ENCODE measurements at regions not wholly inside any gene's neighbourhood (a gene's known extent, or its start where the extent isn't known, plus 50 kb on each side); places are given as distances from the start of the nearest gene placed in this dataset.

DNA sequence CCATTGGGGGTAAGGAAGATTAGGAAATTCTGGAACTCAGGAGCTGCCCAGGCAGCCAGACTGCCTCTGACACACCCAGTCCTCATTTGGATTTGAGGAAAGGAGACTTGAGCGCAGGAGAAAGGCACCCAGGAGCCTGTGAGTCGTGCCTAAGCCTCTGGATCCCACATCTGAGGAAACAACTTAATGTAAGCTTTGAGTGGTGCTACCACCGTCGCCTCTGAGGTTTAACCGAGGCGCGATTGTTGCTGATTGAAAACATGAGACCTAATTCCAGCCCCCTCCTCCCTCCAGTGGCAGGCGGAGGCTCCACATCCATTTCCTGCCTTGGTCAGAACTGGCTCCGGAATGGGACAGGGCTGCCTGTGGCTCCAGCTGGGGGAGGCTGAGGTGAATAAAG, 176.7 kb upstream of the PKDCC start:
- no peak for TF ChIP-seq POLR2AphosphoS5 (IDR thresholded peaks at IDR 0.05; ENCODE audit: low read depth)
- TF ChIP-seq, protein P1, sequence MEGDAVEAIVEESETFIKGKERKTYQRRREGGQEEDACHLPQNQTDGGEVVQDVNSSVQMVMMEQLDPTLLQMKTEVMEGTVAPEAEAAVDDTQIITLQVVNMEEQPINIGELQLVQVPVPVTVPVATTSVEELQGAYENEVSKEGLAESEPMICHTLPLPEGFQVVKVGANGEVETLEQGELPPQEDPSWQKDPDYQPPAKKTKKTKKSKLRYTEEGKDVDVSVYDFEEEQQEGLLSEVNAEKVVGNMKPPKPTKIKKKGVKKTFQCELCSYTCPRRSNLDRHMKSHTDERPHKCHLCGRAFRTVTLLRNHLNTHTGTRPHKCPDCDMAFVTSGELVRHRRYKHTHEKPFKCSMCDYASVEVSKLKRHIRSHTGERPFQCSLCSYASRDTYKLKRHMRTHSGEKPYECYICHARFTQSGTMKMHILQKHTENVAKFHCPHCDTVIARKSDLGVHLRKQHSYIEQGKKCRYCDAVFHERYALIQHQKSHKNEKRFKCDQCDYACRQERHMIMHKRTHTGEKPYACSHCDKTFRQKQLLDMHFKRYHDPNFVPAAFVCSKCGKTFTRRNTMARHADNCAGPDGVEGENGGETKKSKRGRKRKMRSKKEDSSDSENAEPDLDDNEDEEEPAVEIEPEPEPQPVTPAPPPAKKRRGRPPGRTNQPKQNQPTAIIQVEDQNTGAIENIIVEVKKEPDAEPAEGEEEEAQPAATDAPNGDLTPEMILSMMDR (IDR thresholded peaks at IDR 0.05; ENCODE audit: insufficient read depth, low read length): no peak

All from HL-60 (cell line).